RKO (cell line): ENCODE measurements at regions not wholly inside any gene's neighbourhood (a gene's known extent, or its start where the extent isn't known, plus 50 kb on each side); places are given as distances from the start of the nearest gene placed in this dataset.

Source experiments
- DNase-seq: peaks from one replicate; pipeline ENCODE4 v3.0.0-alpha.2; 2016; ENCODE audit warnings: low spot score

GRCh38 chr18:22253676-22254075 lies 84.3 kb downstream of the GATA6 start:
- DNase-seq, result no peak

- DNase-seq, result no peak
Observed at GRCh38 chr18:22253156-22253555, 83.8 kb downstream of the GATA6 start.
